HPDE6-E6E7 (cell line): ENCODE measurements at regions not wholly inside any gene's neighbourhood (a gene's known extent, or its start where the extent isn't known, plus 50 kb on each side); places are given as distances from the start of the nearest gene placed in this dataset.
"Not testable (repeated sequence)": the region's sequence is repeated elsewhere in the genome, so short reads cannot be mapped to it uniquely, and the experiment has no call there.

Source experiments
- DNase-seq: peaks from one replicate; pipeline ENCODE4 v3.0.0; 2011; ENCODE audit warnings: missing footprints; ENCODE audit errors: extremely low spot score

GRCh38 chr2:91628471-91628870 is 2937.0 kb downstream of the RPIA start:
- not testable (repeated sequence) for DNase-seq

GRCh38 chr2:91657193-91657592 is 2965.7 kb downstream of the RPIA start:
- DNase-seq: not testable (repeated sequence)

GRCh38 chr2:91658336-91658735 is 2966.9 kb downstream of the RPIA start:
- DNase-seq: not testable (repeated sequence)

- DNase-seq: not testable (repeated sequence)
These were observed 2967.9 kb downstream of the RPIA start for GRCh38 chr2:91659189-91659916.

- DNase-seq: not testable (repeated sequence)
These were observed 2968.4 kb downstream of the RPIA start for GRCh38 chr2:91659917-91660275.

GRCh38 chr2:91667341-91667740 is 2975.9 kb downstream of the RPIA start:
- DNase-seq: not testable (repeated sequence)

- not testable (repeated sequence) for DNase-seq
These were observed 2994.1 kb downstream of the RPIA start for GRCh38 chr2:91685541-91685940.

GRCh38 chr2:91686046-91686445 is 2994.6 kb downstream of the RPIA start:
- DNase-seq: not testable (repeated sequence)
